Mammary epithelial cell (primary cell): ENCODE measurements at regions not wholly inside any gene's neighbourhood (a gene's known extent, or its start where the extent isn't known, plus 50 kb on each side); places are given as distances from the start of the nearest gene placed in this dataset.

Source experiments
- CTCF ChIP-seq, 2 donors: IDR thresholded peaks in 1 of 2; conservative IDR thresholded peaks in 1 of 2; 2 replicates each; pipeline ENCODE4 v1.5.1; 2011 to 2012; ENCODE audit warnings: inconsistent platforms in 2 of 2, low read length in 2 of 2, mild to moderate bottlenecking in 2 of 2, control low read depth in 1 of 2, low read depth in 1 of 2; ENCODE audit not compliant: insufficient read depth in 1 of 2; ENCODE audit errors: extremely low read depth in 1 of 2
- EZH2 ChIP-seq: IDR thresholded peaks from 2 replicates; pipeline ENCODE4 v1.6.1; 2012; ENCODE audit warnings: low read length, inconsistent platforms, borderline replicate concordance

GRCh38 chr17:77894126-77894956 is 64.2 kb upstream of the TNRC6C start:
- TF ChIP-seq CTCF (conservative IDR thresholded peaks at IDR 0.05 in 1 of 2, IDR thresholded peaks at IDR 0.05 in 1 of 2; ENCODE audit: extremely low read depth in 1 of 2, insufficient read depth in 1 of 2, low read depth in 1 of 2, low read length in 2 of 2) = no peak
- no peak for TF ChIP-seq EZH2
